Left cardiac atrium (tissue), 4 donors: ENCODE measurements at regions not wholly inside any gene's neighbourhood (a gene's known extent, or its start where the extent isn't known, plus 50 kb on each side); places are given as distances from the start of the nearest gene placed in this dataset.
A peak's percentile ranks its signal among the peaks of the same experiment; 100 is the strongest.

Source experiments
- ATAC-seq, 2 donors: fragments of 200-7000 bp; cut with Tn5 transposase; one replicate each; pipeline ENCODE4 v1.9.1; 2020; ENCODE audit warnings: mild to moderate bottlenecking in 2 of 2, moderate library complexity in 2 of 2
- DNase-seq: peaks from one replicate; pipeline ENCODE4 v3.0.0-alpha.2; 2020
- intact Hi-C, 2 donors: fragments of 100-400 bp; cut with DNase I; formaldehyde crosslinking; loops; one replicate each; pipeline versions ENCODE4 v1.14.1 to v1.15.1; 2022 to 2023
- donor health status: DM: no; HTN: yes; CAD: no.
- donor health status: DM: no; HTN: yes; CAD: no; lungs with severe emphysema.
- donor health status: DM: yes; HTN: yes; CAD: no.
- donor health status: Dilated cardiomyopathy.

DNA sequence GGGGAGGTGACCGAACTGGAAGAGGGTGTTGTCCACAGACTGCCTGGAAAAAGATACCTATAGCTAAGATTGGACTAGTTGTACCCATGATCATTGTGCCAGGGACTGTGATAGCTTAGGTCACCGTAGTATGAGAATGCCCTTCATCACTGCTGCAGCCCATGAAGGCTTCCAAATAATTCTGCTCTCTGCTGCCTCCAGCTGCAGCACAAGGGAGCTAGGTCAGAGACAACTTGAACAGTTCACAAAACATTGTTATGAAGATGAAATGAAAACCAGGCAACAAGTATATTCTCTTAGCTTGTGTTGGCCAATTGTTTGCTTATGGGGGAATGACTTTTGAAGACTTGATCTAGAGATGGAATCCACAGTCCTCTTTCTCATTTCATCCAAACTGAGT lies 246.7 kb downstream of the MRPL39 start:
- intact Hi-C loops, result no loop called here
- no peak for ATAC-seq
- DNase-seq, result no peak

DNA sequence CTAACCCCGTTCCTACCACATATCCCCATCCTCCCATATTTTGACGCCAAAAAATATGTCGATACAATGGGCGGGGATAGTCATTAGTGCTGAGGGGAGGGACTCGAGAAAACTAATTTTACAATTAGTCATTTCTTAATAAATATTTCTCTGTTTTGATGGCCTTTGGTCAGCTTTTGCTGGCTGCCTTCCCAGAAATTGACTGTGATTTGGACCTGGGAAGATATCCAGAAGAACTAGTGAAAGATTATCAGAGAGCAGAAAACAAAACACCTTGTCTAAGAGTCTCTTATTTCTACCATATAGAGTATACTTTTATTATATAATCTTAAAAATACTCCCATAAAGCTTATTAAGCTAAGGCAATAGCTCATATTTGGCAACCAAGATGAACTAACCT lies 247.6 kb downstream of the MRPL39 start:
- intact Hi-C loops, result no loop called here
- no peak for ATAC-seq
- no peak for DNase-seq

DNA sequence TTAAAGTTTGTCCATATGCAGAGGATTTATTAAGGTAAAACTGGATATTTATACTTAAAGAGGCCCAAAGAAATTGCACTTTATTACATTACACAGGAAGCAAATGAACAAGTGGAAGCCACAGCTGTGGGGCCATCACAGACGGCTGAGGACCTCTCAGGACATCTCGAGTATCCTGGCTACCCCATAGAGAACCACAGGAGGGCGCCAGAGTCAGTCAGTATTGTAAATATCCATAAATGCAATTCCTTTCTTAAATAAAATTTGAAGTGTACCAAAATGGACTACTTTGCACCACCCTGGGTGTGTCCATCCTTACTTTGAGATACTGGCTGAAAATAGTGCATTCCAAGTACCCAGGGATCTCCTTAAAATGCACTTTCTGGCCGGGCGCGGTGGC lies 257.2 kb downstream of the MRPL39 start:
- intact Hi-C loops, result no loop called here
- DNase-seq, result no peak

DNA sequence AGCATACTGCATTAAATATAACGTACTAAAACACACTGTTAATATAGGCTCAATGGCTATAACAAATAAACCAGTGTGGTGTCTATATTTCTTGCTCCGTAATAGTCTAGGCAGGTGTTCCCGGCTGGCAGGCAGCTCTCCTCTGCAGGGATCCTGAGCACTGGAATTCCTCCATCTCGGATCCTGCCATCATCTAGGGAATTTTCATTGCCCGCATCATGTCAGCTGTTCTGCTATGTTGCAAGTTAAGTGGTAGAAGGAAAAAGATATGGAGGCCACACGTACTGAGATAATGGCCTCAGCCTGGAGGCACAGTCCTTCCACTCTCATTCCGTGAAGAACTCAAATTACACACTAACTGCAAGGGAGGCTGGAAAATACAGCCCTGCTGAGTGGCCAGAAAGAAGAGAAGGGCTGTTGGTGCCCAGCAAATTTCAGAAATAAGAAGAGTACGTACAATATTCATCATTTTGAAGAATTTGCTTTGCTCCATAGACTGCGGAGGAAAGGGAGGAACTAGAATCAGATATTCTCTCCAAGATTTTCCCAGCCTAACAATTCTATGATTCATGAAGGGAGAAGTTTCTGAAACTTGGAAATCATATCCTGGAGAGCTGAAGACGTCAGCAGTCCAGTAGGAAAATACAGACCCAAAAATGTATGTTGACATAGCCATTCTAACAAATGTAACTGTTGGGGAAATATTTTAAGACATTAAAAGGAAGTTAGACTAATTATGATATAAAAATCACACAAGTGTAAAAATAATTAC lies 263.3 kb downstream of the MRPL39 start:
- intact Hi-C loops, result no loop called here
- DNase-seq (no peak), ATAC-seq (no peak)

More for the DNA sequence above, 257.2 kb downstream of the MRPL39 start:
- ATAC-seq, result no peak

DNA sequence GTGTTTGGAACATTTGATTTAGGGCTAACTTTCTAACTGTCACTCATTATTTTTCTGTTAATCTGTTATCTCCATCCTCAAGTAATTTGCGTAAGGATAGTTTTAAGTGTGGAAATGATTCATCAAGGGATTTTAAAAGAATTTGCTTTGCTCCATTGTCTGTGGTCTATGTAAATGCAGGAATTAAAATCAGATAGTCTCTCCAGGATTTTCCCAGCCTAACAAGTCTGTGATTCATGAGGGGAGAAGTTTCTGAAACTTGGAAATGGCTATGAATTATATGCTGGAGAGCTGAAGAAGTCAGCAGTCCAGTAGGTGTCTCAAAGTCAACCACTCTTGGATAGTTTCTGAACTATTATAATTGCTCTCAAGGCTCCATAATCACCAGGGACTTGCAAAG lies 264.5 kb downstream of the MRPL39 start:
- DNase-seq, result no peak
- intact Hi-C loops, result no loop called here
- no peak for ATAC-seq

DNA sequence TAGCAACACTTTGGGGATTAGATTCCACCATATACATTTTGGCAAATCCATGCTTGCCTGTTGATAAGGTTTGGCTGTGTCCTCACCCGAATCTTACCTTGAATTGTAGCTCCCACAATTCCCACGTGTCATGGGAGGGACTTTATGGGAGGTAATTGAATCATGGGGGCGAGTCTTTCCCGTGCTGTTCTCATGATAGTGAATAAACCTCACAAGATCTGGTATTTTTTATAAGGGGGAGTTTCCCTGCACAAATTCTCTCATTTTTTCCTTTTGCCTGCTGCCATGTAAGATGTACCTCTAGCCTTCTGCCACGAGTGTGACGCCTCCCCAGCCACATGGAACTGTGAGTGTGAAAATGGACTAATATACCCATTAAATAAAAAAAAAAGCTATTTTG lies 265.3 kb downstream of the MRPL39 start:
- no peak for ATAC-seq
- intact Hi-C loops, result no loop called here
- DNase-seq, result no peak

DNA sequence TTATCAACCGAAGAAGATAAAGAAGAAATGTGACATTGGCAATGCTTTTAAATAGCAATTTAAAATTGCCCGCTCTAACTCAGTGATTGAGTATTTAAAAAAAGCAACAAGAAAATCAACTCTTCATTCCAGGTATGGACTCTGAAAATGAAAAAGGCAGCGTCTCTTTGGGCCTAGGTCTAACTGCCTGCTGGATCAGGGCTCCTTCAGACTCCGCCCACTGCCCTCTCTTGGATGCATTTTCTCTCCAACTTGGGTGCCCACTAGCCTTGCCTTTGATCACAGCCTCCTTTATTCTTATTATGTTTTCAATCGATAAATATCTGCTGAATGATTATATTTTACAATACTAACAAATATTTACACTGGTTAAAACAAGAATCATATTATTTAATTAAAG lies 268.9 kb downstream of the MRPL39 start:
- no peak for ATAC-seq
- intact Hi-C loops, result no loop called here
- DNase-seq, result no peak

DNA sequence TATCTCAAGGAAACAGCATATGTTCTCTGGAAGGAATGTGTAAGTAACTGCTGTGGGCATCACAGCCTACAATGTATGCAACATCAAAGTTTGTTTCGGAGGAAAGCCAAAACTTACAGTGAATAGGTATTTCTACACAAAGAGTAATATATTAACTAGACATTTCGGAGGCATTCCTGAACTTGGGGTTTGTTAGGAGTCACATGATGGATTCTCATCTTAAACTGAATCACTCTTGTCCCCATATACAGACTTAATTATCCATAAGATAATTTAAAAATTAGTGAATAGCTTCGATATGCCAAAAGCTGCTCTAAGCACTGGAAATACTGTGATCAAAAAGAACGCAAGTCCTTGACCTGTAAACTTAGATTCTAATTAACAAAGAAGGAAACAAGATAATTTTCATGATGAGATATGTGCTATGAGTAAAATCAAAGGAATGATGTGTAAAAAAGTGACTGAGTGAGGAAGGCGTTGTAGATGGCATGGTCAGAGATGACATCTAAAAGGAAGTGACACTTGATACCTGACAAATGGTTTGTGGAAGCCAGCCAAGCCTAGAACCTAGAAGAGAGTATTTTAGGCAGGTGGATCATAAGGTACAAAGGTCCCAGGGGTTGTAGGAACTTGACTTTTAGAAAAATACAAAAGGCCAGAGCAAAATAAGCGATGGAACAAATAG lies 273.1 kb downstream of the MRPL39 start:
- DNase-seq, result no peak
- intact Hi-C loops, result no loop called here
- no peak for ATAC-seq

DNA sequence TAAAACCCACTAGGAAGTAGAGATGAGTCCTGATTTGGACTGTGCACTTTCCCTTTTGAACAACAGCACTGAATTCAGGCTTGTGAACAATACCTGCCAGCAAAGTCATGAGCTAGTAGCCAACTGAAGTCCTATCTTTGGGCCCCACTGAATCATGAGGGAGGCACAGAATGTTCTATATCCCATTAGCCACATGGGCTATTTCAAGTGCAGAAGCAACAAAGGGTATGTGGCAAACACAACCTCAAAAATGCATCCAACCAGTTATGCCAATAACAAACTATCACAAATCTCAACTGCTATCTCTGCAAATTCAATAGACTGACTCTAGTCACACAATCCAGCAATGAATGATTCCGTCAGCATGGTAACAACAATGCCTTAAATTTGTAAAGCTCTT lies 276.0 kb downstream of the MRPL39 start:
- no peak for DNase-seq
- ATAC-seq, result no peak
- intact Hi-C loops, result no loop called here

DNA sequence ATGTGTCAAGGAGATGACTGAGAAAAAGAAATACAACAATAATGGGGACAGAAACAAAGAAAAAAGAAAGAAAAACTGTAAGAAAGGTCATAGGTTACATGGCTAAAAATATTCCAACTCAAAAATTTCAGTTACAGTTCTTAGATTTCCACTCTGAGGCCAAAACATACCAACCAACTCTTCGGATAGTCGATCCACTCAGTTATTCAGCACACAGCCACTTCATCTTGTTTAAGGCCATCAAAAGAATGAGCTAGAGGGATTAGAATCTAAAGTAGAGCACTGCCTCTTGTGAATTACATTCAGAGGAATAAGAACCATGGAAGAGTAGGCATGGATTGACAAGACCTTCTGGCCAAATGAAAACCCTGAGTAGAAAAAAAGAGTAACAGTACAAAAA lies 277.0 kb downstream of the MRPL39 start:
- intact Hi-C loops, result no loop called here
- DNase-seq (no peak), ATAC-seq (no peak)

DNA sequence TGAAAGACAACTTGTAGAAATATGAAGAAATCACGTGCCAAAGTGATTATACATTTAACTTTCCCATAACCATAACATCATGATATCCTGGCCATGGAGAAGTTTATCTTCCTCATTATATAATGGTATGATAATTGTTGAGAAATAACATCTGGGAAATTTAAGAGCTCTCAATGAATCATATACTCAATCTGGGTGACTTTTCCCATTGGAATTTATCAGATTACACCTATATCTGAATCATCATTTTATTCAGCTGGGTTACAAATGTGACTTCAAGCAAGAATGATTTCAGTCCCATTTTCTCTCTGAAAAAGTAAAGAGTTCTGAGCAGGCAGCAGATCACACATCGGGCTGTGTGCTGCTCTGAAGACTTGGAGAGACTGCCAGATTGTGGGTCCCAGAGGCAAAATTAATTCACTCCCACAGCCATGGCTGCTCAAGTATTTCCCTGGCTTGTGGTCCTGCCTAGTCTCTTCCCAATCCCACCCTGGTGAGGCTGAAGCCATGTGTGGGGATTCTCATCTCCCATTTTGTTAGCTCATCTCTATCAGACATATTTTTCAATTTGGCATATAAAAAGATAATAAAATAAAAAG lies 278.0 kb downstream of the MRPL39 start:
- intact Hi-C loops, result no loop called here

DNA sequence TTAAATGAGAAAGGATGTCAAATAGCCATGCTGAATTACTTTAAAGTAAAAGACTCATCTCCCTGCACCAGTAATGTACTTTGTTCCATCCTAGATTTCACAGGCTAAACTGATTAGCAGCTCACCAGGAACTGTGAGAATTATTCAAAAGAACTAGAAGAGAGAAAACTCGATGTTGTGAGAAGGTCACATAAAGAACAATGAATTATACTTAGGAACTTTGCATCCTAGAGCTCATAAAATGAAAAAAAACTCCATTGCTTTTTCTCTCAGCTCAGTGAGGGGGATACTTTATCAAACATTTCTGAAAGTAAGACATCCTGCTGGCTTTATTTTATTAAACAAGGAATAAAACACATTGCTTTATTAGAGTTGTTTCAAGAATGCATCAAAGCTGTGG lies 278.5 kb downstream of the MRPL39 start:
- intact Hi-C loops, result no loop called here
- no peak for DNase-seq

More for the DNA sequence above, 278.0 kb downstream of the MRPL39 start:
- DNase-seq (no peak), ATAC-seq (peak in 1 of 2 donors; percentile 35)

DNA sequence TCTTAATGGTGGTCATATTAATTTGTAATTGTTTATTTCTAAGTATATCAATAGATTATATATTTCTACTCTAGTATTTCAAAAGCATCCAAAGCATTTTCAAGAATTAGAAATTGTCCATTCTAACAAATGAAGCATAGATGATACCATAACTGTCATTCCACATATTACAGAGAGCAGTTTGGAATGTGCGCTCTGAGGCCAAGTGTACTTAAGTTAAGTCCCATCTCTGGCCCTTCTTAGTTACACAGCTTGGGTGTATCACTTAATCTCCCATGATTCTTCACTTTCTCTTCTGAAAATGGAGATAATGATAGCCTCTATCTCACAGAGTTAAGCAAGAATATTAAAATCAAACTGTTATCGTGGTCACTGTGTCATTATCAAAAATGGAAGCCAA lies 281.1 kb downstream of the MRPL39 start:
- ATAC-seq (no peak), DNase-seq (no peak)
- intact Hi-C loops, result no loop called here

More for the DNA sequence above, 278.5 kb downstream of the MRPL39 start:
- ATAC-seq, result no peak

DNA sequence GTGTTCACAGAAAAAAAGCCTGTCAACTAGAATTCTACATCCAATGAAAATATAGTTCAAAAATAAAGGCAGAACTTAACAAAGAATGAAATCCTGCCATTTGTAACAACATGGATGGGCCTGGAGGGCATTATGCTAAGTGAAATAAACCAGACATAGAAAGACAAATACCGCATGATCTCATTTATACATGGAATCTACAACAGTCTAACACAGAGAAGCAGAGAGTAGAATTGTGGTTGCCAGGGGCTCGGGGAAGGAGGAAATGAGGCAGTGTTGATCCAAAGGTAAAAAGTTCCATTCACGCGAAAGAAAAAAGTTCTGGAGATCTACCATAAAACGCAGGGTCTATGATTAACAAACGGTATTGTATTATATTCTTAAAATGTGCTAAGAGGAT lies 282.6 kb downstream of the MRPL39 start:
- intact Hi-C loops, result no loop called here
- DNase-seq (no peak), ATAC-seq (no peak)

DNA sequence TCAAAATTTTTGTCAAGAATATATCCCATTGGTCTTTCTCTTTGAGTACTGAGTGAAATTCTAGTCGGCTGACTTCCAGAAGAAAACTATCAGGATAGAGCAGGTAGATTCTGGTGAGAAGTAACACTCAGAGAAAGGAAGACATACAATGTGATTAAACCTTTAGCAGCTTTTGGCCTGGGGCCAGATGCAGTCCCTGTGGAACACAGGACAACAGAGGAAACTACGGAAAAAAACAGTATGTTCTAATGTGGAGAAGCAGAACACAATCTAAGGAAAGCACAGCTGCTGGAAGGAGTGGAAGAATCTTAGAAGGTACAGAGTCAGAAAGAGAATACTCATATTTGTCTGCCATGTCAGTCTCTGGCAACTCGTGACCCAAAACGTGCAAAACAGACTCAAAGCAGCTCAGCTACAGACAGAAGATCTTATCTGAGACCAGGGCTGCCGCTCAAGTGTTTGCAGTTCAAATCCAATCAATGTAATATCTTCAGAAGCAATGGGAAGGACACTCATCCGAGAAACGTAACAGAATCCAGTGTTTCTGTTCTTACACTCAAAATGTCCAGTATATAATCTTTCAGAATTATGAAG lies 283.8 kb downstream of the MRPL39 start:
- intact Hi-C loops, result no loop called here
- no peak for DNase-seq
- no peak for ATAC-seq

DNA sequence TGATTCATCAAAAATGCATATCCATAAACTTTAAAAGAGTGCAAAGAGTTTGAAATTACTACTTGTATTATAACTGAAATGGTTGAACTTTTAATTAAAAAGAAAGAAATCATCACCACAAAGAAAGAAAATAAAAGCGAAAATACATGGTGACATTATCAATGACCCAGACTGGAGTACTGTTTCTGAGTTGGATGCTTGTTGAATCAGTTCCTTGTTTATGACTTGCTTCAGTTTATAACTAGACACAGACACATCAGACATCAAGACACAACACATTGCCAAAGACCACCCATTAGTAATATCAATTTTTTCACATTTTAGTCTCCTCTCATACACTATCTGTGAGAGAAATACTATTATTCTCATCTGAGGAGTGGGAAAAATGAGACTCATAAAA lies 293.0 kb downstream of the MRPL39 start:
- DNase-seq (no peak), ATAC-seq (no peak)
- intact Hi-C loops, result loop anchor here (1.0 to 5.0 kb wide), 2 partner anchors 417 to 418 kb away; no protein-coding TSS in a partner anchor

DNA sequence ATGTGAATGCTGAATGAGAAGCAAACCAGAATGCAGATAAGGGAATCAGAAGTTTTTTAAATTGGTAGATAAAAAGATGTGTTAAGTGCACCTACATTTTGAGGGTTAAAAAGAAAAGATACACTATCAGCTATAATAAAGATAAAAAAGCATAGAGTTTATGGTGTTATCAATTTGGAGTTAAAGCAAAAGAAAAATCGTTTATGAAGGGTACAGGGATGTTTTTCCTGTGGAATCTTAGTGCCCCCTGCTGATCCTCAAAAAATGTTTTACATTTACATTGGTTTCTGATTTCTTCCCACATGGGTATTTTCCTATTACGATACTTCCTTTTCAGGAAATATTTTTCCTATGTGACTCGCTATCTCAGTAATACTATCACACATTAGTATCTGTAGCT lies 293.5 kb downstream of the MRPL39 start:
- intact Hi-C loops, result loop anchor here (1.0 to 5.0 kb wide), 2 partner anchors 417 to 418 kb away; no protein-coding TSS in a partner anchor
- DNase-seq (no peak), ATAC-seq (no peak)

DNA sequence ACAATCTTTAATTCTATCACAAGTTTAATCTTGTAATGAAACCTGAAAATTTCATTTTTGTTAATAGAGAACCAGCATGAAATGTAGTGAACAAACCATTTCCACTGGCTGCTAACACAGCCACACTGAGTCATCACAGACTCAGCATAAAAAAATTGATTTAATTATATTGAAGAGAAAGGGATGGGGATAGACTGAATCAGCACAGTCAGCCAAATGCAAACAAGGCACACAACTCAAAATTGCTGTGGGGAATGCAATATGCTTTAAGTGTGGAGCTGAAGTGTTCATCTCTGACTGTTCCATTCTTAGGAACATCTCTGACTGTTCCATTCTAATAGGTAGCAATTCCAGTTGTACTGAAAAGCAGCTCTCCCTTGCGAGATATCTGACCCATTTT lies 299.8 kb downstream of the MRPL39 start:
- no peak for DNase-seq
- ATAC-seq, result no peak
- intact Hi-C loops, result no loop called here

DNA sequence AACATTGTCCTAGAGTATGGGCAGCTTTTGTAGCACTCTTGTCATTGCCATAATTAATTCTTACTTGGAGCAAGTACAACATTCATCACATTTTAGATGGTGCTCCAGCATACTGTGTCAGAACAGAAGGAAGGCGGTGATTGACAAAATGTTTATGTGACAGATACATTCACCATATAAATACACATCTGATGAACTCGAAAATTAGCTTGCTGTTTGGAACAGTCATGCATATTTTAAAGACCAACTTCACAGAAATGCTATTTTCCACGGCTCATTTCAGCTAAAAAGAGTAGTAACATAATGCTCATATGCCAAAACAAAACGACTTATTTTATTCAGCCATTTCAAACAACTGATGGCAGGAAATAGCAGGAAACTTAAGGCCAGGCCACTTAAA lies 302.7 kb downstream of the MRPL39 start:
- no peak for ATAC-seq
- no peak for DNase-seq
- intact Hi-C loops, result no loop called here

DNA sequence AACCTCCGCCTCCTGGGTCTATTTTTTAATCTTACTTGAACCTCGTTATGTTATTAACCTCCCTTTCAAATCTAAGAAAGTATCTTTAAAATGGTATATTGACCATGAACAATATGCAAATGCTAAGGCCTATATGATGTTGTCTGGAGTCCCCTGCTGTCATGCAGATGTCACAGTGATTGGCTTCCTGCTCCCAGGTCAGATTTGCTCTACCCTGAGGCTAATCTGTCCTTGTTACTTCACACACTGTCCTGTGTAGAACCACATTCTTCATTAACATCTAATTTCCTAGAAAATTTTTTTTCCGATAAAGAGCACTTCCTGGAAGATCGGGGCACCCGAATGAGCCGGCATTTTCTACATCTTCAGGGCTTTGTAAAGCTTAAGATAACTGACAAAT lies 306.6 kb downstream of the MRPL39 start:
- DNase-seq (no peak), ATAC-seq (no peak)
- intact Hi-C loops, result no loop called here
